ENCODE measurements at regions not wholly inside any gene's neighbourhood (a gene's known extent, or its start where the extent isn't known, plus 50 kb on each side); places are given as distances from the start of the nearest gene placed in this dataset.

DNA sequence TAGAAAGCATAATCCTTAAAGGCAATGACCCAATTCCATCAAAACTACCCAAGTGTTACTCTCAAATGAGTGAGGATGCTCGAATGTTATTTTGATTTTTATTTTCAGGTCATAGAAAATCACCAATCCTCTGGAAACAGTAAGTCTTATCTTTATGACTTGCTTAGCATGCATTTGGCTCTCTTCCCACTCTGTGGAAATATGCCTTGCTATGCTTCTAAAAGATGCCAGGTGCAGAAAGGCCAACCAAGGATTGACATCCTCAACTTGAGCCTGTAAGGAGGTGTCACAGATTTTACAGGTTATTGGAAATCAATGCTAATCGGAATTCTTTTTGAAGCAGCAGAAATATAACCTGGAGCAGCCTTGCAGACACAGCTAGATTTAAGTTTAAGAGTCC, 543.9 kb upstream of the LINC00305 start (continued):
- TF ChIP-seq, protein P1, sequence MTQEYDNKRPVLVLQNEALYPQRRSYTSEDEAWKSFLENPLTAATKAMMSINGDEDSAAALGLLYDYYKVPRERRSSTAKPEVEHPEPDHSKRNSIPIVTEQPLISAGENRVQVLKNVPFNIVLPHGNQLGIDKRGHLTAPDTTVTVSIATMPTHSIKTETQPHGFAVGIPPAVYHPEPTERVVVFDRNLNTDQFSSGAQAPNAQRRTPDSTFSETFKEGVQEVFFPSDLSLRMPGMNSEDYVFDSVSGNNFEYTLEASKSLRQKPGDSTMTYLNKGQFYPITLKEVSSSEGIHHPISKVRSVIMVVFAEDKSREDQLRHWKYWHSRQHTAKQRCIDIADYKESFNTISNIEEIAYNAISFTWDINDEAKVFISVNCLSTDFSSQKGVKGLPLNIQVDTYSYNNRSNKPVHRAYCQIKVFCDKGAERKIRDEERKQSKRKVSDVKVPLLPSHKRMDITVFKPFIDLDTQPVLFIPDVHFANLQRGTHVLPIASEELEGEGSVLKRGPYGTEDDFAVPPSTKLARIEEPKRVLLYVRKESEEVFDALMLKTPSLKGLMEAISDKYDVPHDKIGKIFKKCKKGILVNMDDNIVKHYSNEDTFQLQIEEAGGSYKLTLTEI (CRISPR knock-in tag; conservative IDR thresholded peaks at IDR 0.05), result no peak
- TF ChIP-seq HDAC1 (CRISPR knock-in tag; IDR thresholded peaks at IDR 0.05) (no peak), HMGA1 (CRISPR knock-in tag; conservative IDR thresholded peaks at IDR 0.05) (no peak), NKX3-1 (CRISPR knock-in tag; IDR thresholded peaks at IDR 0.05) (no peak), ZNF350 (CRISPR knock-in tag; IDR thresholded peaks at IDR 0.05; ENCODE audit: borderline replicate concordance, low read depth) (no peak), DNMT1 (CRISPR knock-in tag; IDR thresholded peaks at IDR 0.05) (no peak), RCOR2 (CRISPR knock-in tag; IDR thresholded peaks at IDR 0.05) (no peak)
- TF ChIP-seq, protein P2, sequence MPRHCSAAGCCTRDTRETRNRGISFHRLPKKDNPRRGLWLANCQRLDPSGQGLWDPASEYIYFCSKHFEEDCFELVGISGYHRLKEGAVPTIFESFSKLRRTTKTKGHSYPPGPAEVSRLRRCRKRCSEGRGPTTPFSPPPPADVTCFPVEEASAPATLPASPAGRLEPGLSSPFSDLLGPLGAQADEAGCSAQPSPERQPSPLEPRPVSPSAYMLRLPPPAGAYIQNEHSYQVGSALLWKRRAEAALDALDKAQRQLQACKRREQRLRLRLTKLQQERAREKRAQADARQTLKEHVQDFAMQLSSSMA (CRISPR knock-in tag; IDR thresholded peaks at IDR 0.05), result no peak

DNA sequence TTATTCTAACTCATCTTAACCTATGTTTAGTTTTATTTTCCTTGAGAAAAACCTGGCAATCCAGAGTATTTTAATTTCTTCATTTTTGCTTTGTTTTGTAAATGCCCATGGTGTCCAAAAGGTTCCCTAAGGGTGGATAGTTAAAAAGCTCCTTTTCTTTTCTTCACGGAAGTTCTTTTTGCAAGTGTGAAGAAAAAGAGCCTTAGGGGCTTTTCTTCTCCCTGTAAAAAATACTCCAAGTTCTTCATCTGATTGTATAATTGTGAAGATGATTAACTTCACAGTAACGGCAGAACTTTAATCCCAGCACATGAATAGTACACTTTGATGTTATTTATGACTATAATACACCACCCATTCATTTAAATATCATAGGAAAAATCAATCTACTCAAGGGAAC, 530.2 kb upstream of the LINC00305 start:
- Histone ChIP-seq H3K9me3 (ENCODE audit: low read length) (no peaks in the 10 kb centered on the region), H3K9ac (ENCODE audit: insufficient read depth, low read depth, low read length) (no peak overlapping the region), H3K36me3 (replicated peaks in 1 of 2; ENCODE audit: control insufficient read depth in 1 of 2, insufficient read depth in 2 of 2, low read length in 2 of 2) (no peaks in the 10 kb centered on the region), H2AFZ (ENCODE audit: low read length) (no peak overlapping the region), H3K4me3 (replicated peaks in 1 of 3; ENCODE audit: insufficient read depth in 1 of 3, low read depth in 2 of 3, low read length in 3 of 3) (no peak overlapping the region), H3K79me2 (ENCODE audit: insufficient read depth, low read length) (no peaks in the 10 kb centered on the region), H3K27me3 (ENCODE audit: control insufficient read depth in 1 of 2, insufficient read depth in 2 of 2, low read length in 2 of 2) (peaks cover 0 to 2% of the 10 kb centered on the region in 2 experiments; a peak in 1 of 5 replicates), H4K20me1 (ENCODE audit: insufficient read depth, low read length) (no peaks in the 10 kb centered on the region), H3K27ac (ENCODE audit: extremely low read length, insufficient read depth, low read length) (no peak overlapping the region), H3K4me1 (ENCODE audit: insufficient read depth, low read length) (no peaks in the 10 kb centered on the region), H3K4me2 (ENCODE audit: low read depth, low read length) (no peak overlapping the region)
- intact Hi-C loops (cut with micrococcal nuclease; ENCODE audit: unreplicated experiment), result no loop called here
- in situ Hi-C loops (cut with HindIII; ENCODE audit: extremely low pct_ligation_motif_present, low pct_unique_long_range_greater_than_20kb), result no loop called here
- DNase-seq (ENCODE audit: low spot score) (no peak), ATAC-seq (no peak), FAIRE-seq (no peak)
- CTCF ChIA-PET (ENCODE audit: low intra/inter-chr PET ratio, low total read pairs), result no interaction called here
- BruUV-seq (replicated peaks), result no TSS peak
- POLR2A ChIA-PET, result no interaction called here
- 1% methylated on average over 2 of the region's 2 CpGs for WGBS (ENCODE audit: low lambda C conversion rate)
- TF ChIP-seq ZNF790 (CRISPR knock-in tag; IDR thresholded peaks at IDR 0.05; ENCODE audit: borderline replicate concordance), result no peak
- no peak for TF ChIP-seq HNF4G (IDR thresholded peaks at IDR 0.05; ENCODE audit: borderline replicate concordance, low read depth, low read length)
- no peak for TF ChIP-seq HNF4G (CRISPR knock-in tag; IDR thresholded peaks at IDR 0.05; ENCODE audit: borderline replicate concordance, low read depth)
- no peak for TF ChIP-seq MZF1 (CRISPR knock-in tag; IDR thresholded peaks at IDR 0.05; ENCODE audit: borderline replicate concordance)
- TF ChIP-seq KDM4B (CRISPR knock-in tag; IDR thresholded peaks at IDR 0.05), result no peak
- TF ChIP-seq RBAK (CRISPR knock-in tag; IDR thresholded peaks at IDR 0.05), result no peak
